HG03442 (cell line): ENCODE measurements at regions not wholly inside any gene's neighbourhood (a gene's known extent, or its start where the extent isn't known, plus 50 kb on each side); places are given as distances from the start of the nearest gene placed in this dataset.

ENCODE experiments used
- ATAC-seq: cut with Tn5 transposase; IDR thresholded peaks from one replicate; pipeline ENCODE4 v1.9.1; 2021; ENCODE audit warnings: mild to moderate bottlenecking, moderate library complexity; ENCODE audit not compliant: unreplicated experiment

DNA sequence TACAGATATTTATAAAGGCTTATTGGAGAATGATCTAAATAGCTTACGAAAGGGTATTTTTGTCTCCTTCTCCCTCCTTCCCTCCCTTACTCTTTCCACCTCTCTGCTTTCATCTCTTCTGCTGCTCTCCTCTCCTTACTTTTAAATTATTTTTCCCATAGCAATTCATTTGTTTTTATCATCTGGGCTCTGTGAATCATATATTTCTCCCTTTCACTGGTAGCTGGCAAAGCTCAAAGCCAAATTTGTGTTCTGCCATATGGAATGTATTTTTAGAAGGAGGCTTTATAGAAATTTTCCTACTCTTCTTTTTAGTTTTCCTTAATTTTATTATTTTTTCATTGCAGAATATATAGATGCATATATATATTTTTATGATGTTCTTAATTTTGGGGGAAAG is 385.8 kb downstream of the C3orf38 start:
- no peak for ATAC-seq

DNA sequence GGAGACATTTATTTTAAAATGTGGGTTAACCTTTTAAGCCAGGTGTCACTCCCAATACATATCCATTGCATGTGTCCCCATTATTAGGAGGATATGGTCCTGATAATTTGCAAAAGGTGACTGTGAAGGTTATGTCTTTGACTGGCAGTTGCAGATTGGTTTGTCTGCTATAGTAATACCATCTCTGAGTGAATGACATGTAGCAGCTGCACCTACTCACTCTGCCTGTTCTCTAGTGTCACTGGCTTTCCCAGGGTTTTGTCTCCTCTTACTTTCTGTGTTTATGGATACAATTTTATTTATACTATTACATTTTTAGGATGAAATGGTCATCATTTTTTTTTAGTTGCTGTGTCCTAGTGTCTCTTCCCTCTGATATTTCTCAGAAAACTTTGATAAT is 393.2 kb downstream of the C3orf38 start:
- no peak for ATAC-seq

DNA sequence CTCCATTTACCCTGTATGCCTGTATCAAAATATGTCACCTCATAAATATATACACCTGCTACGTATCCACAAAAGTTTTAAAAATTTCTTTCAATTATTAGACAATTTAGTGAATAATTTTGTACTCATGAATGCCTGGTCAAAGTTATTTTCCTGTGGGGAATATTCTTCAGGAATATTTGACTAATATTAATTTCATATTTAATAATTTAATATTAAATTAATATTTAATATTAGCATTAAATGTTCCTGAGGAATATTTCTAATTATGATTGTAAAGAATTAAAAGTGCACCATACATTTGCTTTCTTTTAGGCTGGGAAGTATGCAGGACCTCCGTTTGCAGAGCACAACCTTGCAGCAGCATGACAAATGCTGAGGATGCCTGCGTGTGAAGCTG is 422.7 kb downstream of the C3orf38 start:
- ATAC-seq, result no peak

DNA sequence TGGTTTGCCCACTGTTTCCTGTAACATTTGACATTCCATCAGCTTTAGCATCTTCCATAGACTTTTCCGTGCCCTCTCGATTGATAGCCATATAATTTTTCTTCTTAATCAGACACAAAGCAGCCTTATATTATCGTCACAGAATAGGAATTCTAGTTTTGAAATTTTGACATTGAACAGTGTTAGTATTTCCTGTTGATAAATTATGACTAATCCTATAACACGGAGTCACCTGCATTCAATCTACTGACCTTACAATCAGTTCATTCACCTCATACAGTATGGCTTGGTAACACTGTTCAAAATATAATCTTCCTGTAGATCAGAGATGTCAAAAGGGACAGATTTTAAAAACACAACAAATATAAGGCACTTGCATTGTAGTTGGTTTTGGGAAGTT is 423.7 kb downstream of the C3orf38 start:
- no peak for ATAC-seq

DNA sequence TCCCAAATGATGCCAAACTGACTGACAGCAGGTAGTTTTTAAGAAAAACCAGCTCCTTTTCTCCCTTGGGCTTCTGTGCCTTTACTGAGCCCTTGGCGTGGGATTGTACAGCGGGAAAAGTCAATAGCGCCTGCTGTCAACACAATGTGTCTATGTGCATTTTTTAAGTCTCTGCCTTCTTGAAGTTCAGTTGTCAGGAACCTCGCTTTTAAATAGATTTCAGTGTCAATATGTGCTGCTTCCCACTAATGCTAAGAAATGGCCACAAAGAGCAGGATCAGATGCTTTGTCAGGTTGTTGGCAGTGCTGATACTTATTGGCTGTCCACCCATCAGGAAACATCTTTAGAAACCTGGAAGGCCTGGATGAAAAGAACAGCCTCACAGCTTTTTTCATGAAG is 424.4 kb downstream of the C3orf38 start:
- no peak for ATAC-seq

DNA sequence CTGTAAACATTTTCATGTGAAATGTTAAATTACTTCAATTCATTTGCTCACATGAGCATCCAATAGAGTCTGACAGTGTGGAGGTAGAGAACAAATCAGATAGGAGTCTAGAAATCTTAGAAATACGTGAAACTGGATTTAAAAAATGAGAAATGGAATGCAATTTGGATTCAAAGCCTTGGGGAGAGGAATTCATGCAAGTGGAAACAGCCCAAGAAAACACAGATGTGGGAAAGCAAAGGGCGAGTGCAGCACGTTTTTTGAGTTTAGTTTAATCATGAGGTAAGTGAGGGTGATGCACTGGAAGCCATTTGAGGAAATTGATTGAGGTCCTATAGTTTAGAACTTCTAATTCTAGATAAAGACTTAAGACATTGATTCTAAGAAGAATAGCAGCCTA is 434.7 kb downstream of the C3orf38 start:
- ATAC-seq, result no peak

DNA sequence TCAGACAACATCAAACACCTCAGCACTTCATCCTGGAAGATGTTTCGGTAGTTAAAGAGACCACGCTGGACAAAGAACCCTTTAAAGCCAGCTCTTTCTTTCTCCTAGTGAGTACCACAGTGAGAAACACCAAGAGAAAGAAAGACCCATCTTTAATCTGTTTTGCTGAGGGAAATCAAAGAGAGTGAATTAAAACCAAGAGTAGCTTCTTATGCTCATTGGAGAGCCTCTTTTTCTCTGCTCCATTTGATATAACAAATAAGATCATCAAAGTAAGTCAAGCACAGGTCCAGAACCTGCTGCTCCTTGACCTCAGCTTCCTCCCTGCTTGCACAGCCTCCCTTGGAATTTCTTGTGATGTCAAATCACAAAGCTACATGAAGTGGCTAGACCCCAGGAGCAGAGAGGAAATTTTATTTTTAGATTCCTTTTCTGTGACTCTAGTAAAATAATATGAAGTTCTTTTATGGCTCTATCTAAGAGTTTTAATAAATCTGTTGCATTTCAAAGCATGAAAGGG is 436.4 kb downstream of the C3orf38 start:
- ATAC-seq, result no peak

DNA sequence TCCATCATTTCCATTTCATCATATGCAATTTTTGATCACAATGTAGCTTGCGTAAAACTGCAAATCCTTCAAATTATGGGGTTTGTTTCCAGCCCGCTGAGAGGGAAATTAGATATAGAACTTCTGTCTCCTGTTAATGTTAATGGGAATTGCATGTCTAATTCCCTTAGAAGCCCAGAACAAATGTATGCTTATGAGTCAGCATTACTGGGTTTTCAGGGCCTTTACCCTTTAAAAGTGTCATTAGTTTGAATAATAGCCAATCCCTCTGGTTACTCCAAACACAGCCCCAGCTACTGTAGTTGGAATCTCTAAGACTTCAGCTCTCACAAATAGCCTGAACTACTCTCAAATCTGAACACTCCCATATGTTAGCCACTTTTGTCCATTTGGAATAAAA is 439.4 kb downstream of the C3orf38 start:
- no peak for ATAC-seq

DNA sequence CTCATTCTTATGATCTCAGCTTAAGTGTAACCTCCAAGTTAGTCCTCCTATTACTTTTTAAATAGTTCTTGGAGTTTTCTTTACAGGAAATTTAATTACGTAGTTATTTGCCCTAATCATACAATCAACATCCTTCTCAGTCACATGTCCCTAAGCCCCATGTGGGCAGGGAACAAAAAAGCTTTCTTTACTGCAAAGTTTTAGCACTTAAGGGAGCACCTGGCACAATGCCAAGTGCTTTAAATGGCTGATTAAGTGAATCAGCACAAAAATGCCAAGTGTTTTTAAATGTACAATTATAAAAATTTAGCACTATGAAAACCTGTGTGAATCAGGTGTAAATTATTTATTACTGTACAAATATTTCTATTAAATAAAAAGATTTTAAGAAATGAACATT is 445.3 kb downstream of the C3orf38 start:
- no peak for ATAC-seq

DNA sequence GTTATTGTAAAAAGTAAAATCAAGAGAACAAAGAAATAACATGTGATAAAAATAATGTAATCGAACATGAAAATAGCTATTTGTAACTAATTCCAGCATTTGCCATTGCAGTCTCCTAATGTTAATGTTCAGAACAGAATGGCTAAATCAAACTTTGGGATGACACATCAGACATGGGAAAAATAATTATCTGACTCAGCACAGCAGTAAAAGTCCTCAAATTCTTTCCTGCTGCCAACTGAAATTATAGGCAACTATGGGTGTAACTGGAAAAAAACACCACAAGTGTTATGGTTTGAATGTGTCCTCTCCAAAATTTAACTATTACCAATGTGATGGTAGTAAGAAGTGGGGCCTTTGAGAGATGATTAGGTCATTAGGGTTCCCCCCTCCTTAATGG is 446.7 kb downstream of the C3orf38 start:
- ATAC-seq, result no peak

DNA sequence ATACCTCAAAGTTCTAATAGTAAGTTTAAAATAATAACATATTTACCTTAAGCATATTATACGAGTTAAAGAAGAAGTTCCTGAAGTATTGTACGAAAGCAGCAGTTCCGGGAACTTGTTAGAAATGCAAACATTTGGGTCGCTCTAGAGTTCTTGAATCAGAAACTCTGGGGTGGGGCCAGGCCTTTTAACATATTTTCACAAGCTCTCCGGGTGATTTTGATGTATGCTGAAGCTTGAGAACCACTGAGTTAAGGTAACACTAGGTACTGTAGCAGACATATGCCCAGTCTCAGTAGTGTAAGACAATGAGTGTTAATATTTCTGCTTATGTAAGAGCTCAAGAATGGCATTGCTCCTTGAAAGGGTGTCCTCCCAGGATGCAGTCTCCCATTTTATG is 461.1 kb downstream of the C3orf38 start:
- ATAC-seq, result no peak

DNA sequence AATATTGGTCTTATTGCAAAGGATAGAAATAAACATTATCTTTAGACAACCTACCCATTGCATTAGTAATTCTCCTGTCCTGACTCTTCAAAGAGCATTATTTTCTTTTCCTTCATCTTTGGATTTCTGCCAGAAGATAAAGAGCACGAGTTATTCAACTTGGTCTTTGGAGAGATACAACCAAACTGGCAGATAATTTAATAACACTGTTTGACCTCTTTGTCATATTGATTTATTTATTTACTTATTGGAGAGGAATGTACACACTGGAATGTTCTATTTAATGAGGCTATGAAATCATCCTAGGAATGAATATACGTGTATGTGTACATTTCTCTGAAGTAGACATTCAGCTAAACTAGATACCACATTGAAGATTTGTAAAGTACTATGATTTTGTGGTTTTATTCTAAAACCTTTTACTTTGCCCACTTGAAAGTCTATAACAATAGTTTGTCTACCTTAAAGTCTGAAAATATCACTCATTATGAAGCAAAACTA is 462.1 kb downstream of the C3orf38 start:
- ATAC-seq, result no peak

DNA sequence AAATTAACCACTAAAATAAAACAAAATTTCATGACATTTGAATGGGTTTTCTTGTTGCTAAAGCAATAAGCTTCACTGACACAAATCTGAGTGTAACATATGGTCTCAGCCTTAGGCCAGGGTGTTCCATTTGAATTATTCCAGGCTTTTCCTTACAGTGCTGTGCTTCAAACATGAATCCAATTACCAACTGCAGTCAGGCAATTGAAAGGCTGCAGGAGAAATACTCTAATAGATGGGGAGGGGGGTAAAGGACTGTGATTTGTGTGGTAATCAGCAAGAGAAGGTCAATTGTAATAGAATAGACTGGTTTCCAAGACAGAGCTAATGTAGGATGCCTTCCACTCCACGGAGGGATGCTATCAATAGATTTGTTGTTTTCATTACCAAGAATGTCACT is 466.7 kb downstream of the C3orf38 start:
- no peak for ATAC-seq

DNA sequence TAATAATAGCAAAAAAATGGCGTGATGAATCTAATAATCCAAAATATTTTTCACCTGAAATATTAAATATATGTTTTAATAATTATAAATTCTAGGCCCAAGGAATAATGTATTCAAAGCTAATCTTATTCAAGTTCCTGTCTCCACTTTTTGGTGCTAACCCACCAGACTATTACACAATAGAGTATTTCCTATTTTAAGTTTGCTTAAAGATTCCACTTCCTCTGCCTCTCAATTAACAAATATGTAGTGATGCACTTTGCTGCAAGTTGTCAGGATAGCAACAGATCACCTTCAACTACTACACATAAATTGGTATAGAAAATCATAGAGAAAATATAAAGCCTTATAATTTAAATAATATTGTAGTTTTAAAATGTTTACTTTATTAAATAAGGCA is 467.5 kb downstream of the C3orf38 start:
- ATAC-seq, result no peak

DNA sequence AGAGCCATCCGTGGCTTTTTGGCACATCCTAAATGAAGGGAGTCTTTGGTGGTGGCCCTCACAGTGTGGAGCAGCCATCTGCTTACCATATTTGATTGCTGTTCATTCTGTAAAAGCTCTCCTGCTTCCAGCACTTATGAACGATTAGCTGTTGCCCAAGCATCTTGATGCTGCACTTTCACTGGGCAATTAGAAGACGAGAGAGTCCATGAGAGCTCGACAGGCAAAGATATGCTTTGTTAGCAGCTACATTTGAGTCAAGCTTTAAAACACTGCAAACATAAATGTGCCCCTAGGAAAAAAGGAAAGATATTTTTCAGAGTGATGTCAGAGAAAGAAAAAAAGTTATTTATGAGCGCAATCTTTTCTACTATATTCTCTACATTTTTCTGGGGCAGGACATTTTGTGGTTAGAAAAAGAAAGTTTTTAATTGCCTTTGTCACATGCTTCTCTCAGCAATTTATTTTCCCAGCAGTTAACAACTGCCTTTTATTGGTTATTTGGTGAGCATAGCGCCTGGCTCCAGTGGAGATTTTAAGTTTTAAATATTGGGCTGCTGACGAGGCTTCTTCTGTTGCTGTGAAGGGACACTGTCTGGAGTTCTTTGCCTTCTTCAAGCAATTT is 468.4 kb downstream of the C3orf38 start:
- no peak for ATAC-seq

DNA sequence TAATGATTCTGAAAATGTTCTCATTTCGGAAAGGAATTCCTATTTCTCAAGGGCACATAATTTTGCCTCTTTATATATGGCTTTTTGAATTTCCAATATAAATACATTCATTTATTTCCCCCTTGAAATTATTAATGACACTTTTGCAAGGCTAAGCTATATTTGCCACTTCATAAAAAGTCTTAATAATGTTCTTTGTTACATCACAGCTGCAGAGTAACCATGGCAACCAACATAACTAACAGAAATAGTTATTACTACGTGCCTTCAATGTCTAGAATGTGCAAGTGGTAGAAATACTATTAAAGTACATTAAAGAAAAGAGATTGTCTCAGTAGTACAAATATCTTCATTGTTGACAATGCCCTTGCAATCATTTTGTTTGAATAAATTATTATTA is 471.8 kb downstream of the C3orf38 start:
- ATAC-seq, result no peak

DNA sequence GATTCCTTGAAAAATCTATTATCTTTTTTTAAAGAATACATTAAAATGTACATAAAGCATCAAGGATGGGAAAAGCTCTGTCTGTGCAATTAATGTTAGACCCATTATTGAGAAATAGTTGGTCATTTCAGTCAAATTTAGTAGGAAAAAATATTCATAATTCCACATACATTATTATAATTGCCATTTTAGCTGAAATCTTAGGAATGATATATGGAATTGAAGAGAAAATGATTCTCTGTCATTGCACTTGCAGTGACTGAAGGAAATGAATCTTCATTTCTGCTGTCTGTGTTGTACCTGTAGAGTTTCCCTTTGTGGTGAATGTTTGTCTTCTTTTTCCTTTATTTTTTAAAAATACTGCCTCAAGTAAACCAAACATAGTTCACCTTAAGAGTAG is 473.9 kb downstream of the C3orf38 start:
- ATAC-seq, result no peak

DNA sequence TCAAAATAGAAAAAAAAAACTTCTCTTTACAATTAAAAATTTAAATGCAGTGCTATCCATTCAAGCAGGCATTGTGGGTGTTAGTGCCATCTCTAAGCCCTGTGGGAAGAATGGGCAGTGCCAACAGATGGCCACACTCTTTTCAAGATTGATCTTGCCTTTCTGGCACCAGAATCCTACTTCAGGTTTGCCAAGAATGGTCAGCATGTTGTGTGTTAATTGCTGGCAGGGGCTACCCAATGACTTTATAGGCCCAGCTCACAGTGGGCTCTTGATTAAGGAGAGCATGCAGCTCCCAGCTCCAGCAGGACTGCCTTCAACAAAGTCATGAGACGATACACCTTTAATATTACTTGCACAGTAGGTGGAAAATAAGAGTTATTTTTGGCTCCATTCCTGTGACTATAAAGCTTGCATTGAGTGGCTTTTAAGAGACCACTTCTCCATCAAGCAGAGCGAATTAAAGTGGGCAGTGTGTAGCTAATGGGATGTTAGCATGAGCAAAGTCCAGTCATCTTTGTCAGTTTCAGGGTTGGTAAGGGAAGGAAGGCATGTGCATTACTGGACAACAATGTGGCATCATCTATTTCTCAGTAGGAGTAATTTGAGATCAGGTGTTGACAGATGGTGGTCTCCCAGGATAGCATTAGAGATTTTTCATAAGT is 476.8 kb downstream of the C3orf38 start:
- ATAC-seq, result no peak

DNA sequence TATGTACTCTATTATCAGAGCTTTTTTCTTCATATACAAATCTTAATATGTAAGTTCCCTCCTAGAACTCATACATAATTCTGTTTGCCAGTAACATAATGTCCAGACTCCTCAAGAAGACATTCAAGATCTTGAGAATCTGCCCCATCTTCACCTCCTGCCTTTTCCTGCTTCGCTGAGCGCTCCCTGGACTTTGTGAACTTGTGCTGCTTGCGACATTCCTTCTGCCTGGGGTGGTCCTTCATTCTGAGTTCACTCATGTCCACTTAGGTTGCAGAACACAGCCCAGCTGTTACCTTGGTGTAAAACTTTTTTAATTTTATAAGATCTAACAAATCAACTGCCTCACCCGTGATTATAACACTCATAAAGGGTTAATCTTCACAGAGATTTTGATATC is 478.5 kb upstream of the EPHA3 start:
- ATAC-seq, result no peak

DNA sequence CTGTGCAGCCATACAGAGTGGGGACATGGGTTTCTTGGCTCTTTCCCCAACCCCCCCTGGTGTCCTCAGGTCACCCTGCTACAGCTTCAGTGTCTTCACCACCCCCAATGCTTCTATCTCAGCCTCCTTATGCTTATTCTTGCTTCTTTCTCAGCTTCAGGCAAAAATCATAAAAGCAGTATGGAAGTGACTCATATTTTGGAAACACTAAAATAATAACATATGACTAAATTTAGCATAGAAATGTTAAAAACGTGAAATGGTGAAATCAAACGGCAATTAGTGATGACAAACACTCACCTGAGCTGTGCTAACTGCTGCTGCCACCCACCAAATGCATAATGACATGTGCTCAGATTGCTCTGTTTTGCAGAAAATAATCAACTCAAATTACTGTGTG is 475.2 kb upstream of the EPHA3 start:
- ATAC-seq, result no peak

DNA sequence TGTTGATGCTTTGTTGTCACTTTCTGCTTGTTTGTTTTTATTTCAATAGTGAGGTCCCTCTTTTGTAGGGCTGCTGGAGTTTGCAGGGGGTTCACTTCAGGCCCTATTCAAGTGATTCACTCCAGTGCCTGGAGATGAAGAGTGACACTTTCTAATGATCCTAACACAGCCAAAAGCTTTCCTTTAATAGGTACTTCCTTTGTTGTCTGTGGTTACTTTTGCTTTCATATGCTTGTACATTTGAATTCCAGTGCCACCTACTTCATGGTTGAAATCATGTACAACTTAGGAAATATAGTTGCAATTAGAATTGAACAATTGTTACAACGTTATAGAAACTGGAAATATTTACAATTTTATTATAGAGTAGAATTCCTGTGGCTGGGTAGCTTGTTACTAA is 466.8 kb upstream of the EPHA3 start:
- no peak for ATAC-seq

DNA sequence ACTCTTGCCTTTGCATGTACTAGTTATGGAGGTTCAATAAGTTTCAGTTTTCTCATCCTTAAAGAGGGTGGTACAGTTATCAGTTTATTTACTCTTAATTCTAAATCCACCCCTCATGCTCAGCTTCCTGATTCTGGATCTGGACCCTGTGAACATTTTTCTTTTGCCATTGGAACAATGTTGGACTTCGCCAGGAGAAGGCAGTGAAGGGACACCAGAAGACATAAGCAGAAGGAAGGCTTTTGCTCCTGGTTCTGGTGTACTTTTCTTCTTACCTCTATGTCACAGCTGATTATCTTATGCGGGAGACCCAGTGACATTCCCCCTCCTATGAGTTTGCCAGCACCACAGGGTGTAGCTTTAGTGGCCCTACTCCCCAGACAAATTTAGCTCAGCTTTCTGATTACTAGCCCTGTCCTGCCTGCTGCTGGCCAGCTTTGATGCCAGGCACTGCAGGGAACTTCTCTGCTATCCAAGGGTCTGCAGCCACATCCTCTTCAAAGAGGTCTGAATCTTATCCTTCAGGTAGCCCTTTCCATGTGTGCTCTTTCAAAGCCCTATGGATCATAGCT is 466.3 kb upstream of the EPHA3 start:
- ATAC-seq, result no peak
